Mesothelial cell of epicardium (in vitro differentiated cells): ENCODE measurements at regions not wholly inside any gene's neighbourhood (a gene's known extent, or its start where the extent isn't known, plus 50 kb on each side); places are given as distances from the start of the nearest gene placed in this dataset.
"Not testable (repeated sequence)": the region's sequence is repeated elsewhere in the genome, so short reads cannot be mapped to it uniquely, and the experiment has no call there.

Source experiments
- DNase-seq, 2 experiments: peaks; one replicate each; pipeline ENCODE4 v3.0.0; 2021; ENCODE audit warnings: low spot score in 2 of 2; ENCODE audit not compliant: unreplicated experiment in 2 of 2
- H3K27ac Mint-ChIP-seq: 2 replicates; pipeline ENCODE4 v1.8.0; 2021; ENCODE audit warnings: mixed read lengths
- H3K27me3 Mint-ChIP-seq: 2 replicates; pipeline ENCODE4 v1.8.0; 2021; ENCODE audit warnings: low read depth, mixed read lengths
- H3K36me3 Mint-ChIP-seq: 2 replicates; pipeline ENCODE4 v1.8.0; 2021; ENCODE audit warnings: mixed read lengths
- H3K4me1 Mint-ChIP-seq: 2 replicates; pipeline ENCODE4 v1.8.0; 2021; ENCODE audit warnings: mixed read lengths
- H3K4me3 Mint-ChIP-seq: 2 replicates; pipeline ENCODE4 v1.8.0; 2021; ENCODE audit warnings: mild to moderate bottlenecking, moderate library complexity, mixed read lengths
- H3K9me3 Mint-ChIP-seq: 2 replicates; pipeline ENCODE4 v1.8.0; 2021; ENCODE audit warnings: mixed read lengths
- TF ChIP-seq, protein P1 (sequence below): fragments of 200-600 bp; sonication (generic); IDR thresholded peaks from one replicate; pipeline ENCODE4 v1.5.0; 2021; ENCODE audit warnings: antibody characterized with exemption; ENCODE audit not compliant: unreplicated experiment

DNA sequence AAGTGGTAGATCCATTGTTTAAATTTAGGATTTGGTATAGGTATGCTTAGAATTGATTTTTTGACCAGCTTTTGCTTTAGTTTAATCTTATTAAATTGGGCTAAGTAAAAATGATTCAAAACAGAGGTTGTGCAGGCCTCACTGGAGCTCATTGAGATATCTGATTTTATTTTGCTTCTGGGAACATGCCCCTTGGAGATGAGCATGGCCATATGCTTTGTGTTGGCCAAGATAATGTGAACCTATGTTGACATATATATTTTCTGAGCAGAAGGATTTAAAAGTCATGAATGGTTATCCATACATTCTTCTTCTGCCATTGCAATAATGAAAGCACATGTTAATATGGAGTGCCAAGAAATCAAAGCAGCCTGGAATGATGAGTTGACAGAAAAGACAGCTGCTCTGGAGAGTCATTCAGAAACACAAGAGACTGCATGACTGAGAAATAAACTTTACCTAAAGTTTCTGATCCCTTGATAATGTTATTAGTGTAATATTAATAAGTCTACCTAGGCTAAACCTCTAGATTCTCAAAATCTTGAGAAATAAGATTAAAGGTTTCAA is 489.7 kb upstream of the GNPDA2 start:
- no peaks in the 10 kb centered on the region for H3K36me3 Mint-ChIP-seq
- H3K9me3 Mint-ChIP-seq = no peaks in the 10 kb centered on the region
- no peak overlapping the region for H3K4me3 Mint-ChIP-seq
- TF ChIP-seq, protein P1, sequence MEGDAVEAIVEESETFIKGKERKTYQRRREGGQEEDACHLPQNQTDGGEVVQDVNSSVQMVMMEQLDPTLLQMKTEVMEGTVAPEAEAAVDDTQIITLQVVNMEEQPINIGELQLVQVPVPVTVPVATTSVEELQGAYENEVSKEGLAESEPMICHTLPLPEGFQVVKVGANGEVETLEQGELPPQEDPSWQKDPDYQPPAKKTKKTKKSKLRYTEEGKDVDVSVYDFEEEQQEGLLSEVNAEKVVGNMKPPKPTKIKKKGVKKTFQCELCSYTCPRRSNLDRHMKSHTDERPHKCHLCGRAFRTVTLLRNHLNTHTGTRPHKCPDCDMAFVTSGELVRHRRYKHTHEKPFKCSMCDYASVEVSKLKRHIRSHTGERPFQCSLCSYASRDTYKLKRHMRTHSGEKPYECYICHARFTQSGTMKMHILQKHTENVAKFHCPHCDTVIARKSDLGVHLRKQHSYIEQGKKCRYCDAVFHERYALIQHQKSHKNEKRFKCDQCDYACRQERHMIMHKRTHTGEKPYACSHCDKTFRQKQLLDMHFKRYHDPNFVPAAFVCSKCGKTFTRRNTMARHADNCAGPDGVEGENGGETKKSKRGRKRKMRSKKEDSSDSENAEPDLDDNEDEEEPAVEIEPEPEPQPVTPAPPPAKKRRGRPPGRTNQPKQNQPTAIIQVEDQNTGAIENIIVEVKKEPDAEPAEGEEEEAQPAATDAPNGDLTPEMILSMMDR = no peak
- H3K4me1 Mint-ChIP-seq = no peaks in the 10 kb centered on the region
- H3K27ac Mint-ChIP-seq = no peak overlapping the region
- H3K27me3 Mint-ChIP-seq = no peaks in the 10 kb centered on the region
- no peak for DNase-seq

DNA sequence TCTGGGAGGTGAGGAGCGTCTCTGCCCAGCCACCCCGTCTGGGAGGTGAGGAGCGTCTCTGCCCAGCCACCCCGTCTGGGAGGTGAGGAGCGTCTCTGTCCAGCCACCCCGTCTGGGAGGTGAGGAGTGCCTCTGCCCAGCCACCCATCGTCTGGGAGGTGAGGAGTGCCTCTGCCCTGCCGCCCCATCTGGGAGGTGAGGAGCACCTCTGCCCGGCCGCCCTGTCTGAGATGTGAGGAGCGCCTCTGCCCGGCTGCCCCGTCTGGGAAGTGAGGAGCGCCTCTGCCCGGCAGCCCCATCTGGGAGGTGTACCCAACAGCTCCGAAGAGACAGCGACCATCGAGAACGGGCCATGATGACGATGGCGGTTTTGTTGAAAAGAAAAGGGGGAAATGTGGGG is 482.1 kb upstream of the GNPDA2 start:
- DNase-seq, H3K27ac Mint-ChIP-seq, H3K4me3 Mint-ChIP-seq, H3K4me1 Mint-ChIP-seq, H3K36me3 Mint-ChIP-seq, H3K27me3 Mint-ChIP-seq: not testable (repeated sequence)
- peaks cover 17% of the 10 kb centered on the region for H3K9me3 Mint-ChIP-seq

DNA sequence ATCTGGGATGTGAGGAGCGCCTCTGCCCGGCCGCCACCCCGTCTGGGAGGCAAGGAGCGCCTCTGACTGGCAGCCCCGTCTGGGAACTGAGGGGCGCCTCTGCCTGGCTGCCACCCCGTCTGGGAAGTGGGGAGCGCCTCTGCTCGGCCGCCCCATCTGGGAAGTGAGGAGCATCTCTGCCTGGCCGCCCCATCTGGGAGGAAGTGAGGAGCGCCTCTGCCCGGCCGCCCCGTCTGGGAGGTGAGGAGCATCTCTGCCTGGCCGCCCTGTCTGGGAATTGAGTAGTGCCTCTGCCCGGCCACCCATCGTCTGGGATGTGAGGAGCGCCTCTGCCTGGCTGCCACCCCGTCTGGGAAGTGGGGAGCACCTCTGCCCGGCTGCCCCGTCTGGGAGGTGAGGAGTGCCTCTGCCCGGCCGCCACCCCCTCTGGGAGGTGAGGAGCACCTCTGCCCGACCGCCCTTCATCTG is 481.5 kb upstream of the GNPDA2 start:
- not testable (repeated sequence) for H3K4me1 Mint-ChIP-seq, H3K27me3 Mint-ChIP-seq, H3K36me3 Mint-ChIP-seq, DNase-seq, H3K27ac Mint-ChIP-seq, H3K4me3 Mint-ChIP-seq
- H3K9me3 Mint-ChIP-seq = peaks cover 17% of the 10 kb centered on the region

DNA sequence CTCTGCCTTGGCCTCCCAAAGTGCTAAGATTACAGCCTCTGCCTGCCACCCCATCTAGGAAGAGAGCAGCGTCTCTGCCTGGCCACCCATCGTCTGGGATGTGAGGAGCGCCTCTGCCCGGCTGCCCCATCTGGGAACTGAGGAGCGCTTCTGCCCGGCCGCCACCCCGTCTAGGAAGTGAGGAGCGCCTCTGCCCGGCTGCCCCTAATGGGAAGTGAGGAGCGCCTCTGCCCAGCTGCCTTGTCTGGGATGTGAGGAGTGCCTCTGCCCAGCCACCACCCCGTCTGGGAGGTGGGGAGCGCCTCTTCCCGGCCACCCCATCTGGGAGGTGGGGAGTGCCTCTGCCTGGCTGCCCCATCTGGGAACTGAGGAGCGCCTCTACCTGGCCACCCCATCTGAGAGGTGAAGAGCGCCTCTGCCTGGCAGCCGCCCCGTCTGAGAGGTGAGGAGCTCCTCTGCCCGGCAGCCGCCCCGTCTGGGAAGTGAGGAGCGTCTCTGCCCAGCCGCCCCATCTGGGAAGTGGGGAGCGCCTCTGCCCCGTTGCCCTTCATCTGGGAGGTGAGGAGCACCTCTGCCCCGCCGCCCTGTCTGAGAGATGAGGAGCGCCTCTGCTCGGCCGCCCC is 481.0 kb upstream of the GNPDA2 start:
- not testable (repeated sequence) for DNase-seq, H3K4me3 Mint-ChIP-seq, H3K36me3 Mint-ChIP-seq, H3K27me3 Mint-ChIP-seq, H3K4me1 Mint-ChIP-seq, H3K27ac Mint-ChIP-seq
- peaks cover 19% of the 10 kb centered on the region for H3K9me3 Mint-ChIP-seq

- no peak overlapping the region for H3K27ac Mint-ChIP-seq
- no peaks in the 10 kb centered on the region for H3K4me1 Mint-ChIP-seq
- no peak for DNase-seq
- no peak overlapping the region for H3K4me3 Mint-ChIP-seq
- H3K36me3 Mint-ChIP-seq = no peaks in the 10 kb centered on the region
- TF ChIP-seq, protein P1 = no peak
- peaks cover 3% of the 10 kb centered on the region for H3K9me3 Mint-ChIP-seq
- peaks cover 5% of the 10 kb centered on the region for H3K27me3 Mint-ChIP-seq
Measured at GRCh38 chr4:45199736-45200135, 473.4 kb upstream of the GNPDA2 start.

GRCh38 chr4:45188501-45188900 is 462.1 kb upstream of the GNPDA2 start:
- TF ChIP-seq, protein P1 = no peak
- H3K9me3 Mint-ChIP-seq = peaks cover 3% of the 10 kb centered on the region
- no peak overlapping the region for H3K27ac Mint-ChIP-seq
- H3K4me3 Mint-ChIP-seq = no peak overlapping the region
- DNase-seq = no peak
- H3K27me3 Mint-ChIP-seq = peaks cover 1% of the 10 kb centered on the region
- no peaks in the 10 kb centered on the region for H3K4me1 Mint-ChIP-seq
- no peaks in the 10 kb centered on the region for H3K36me3 Mint-ChIP-seq

- H3K9me3 Mint-ChIP-seq = peaks cover 3% of the 10 kb centered on the region
- no peak overlapping the region for H3K4me3 Mint-ChIP-seq
- H3K27ac Mint-ChIP-seq = no peak overlapping the region
- H3K27me3 Mint-ChIP-seq = no peaks in the 10 kb centered on the region
- H3K36me3 Mint-ChIP-seq = no peaks in the 10 kb centered on the region
- no peak for DNase-seq
- no peaks in the 10 kb centered on the region for H3K4me1 Mint-ChIP-seq
- TF ChIP-seq, protein P1 = no peak
Measured at GRCh38 chr4:45186249-45186648, 459.9 kb upstream of the GNPDA2 start.
